ENCODE measurements at regions not wholly inside any gene's neighbourhood (a gene's known extent, or its start where the extent isn't known, plus 50 kb on each side); places are given as distances from the start of the nearest gene placed in this dataset.
"Not testable (repeated sequence)": the region's sequence is repeated elsewhere in the genome, so short reads cannot be mapped to it uniquely, and the experiment has no call there.

DNA sequence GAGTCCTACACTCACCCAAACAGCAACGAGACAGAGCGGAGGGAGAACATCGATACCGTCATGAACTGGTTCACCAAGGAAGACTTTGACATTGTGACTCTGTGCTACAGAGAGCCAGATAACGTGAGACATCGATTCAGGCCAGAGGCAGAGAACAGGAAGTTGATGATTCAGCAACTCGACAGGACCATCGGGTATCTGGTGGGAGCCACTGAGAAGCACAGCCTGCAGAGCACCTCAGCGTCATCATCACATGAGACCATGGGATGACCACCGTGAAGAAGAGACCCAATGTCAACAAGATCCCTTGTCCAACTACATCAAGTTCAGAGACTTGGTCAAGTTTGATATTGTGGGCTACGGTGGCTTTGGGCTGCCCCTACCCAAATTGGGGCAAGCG is 60.8 kb upstream of the DEFB108B start:
- TF ChIP-seq CTCF (IDR thresholded peaks at IDR 0.05; ENCODE audit: insufficient read depth, low read length); POLR2AphosphoS5 (IDR thresholded peaks at IDR 0.05; ENCODE audit: low read depth); GABPA (IDR thresholded peaks at IDR 0.05; ENCODE audit: low read depth); SPI1 (IDR thresholded peaks at IDR 0.05; ENCODE audit: borderline replicate concordance, low read depth): not testable (repeated sequence)
- TF ChIP-seq, protein P1, sequence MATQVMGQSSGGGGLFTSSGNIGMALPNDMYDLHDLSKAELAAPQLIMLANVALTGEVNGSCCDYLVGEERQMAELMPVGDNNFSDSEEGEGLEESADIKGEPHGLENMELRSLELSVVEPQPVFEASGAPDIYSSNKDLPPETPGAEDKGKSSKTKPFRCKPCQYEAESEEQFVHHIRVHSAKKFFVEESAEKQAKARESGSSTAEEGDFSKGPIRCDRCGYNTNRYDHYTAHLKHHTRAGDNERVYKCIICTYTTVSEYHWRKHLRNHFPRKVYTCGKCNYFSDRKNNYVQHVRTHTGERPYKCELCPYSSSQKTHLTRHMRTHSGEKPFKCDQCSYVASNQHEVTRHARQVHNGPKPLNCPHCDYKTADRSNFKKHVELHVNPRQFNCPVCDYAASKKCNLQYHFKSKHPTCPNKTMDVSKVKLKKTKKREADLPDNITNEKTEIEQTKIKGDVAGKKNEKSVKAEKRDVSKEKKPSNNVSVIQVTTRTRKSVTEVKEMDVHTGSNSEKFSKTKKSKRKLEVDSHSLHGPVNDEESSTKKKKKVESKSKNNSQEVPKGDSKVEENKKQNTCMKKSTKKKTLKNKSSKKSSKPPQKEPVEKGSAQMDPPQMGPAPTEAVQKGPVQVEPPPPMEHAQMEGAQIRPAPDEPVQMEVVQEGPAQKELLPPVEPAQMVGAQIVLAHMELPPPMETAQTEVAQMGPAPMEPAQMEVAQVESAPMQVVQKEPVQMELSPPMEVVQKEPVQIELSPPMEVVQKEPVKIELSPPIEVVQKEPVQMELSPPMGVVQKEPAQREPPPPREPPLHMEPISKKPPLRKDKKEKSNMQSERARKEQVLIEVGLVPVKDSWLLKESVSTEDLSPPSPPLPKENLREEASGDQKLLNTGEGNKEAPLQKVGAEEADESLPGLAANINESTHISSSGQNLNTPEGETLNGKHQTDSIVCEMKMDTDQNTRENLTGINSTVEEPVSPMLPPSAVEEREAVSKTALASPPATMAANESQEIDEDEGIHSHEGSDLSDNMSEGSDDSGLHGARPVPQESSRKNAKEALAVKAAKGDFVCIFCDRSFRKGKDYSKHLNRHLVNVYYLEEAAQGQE (IDR thresholded peaks at IDR 0.05; ENCODE audit: insufficient replicate concordance, low read depth): not testable (repeated sequence)
